Caco-2 (cell line): ENCODE measurements at regions not wholly inside any gene's neighbourhood (a gene's known extent, or its start where the extent isn't known, plus 50 kb on each side); places are given as distances from the start of the nearest gene placed in this dataset.
A peak's percentile ranks its signal among the peaks of the same experiment; 100 is the strongest.

ENCODE experiments used
- BruUV-seq: library from RNA; stranded (reverse); fragments of 400-500 nt; replicated peaks from 2 replicates; lab custom pipeline; 2021; lab: Mats Ljungman, UMichigan
- CTCF ChIA-PET: fragments of 300-600 bp; sonication (Branson Sonifier 250); formaldehyde crosslinking; loops from one replicate; lab custom pipeline; 2022; ENCODE audit warnings: antibody characterized with exemption; lab: Charles Lee
- POLR2A ChIA-PET: fragments of 300-600 bp; sonication (Branson Sonifier 250); formaldehyde crosslinking; loops from one replicate; lab custom pipeline; 2022; ENCODE audit warnings: antibody characterized with exemption; lab: Charles Lee
- DNase-seq, 2 experiments: peaks; one replicate each; pipeline versions ENCODE4 v3.0.0 to v3.0.0-alpha.2; 2020 to 2022
- H3K27me3 ChIP-seq: replicated peaks from 2 replicates; pipeline ENCODE4 v1.6.0; 2011; ENCODE audit warnings: low read length; ENCODE audit not compliant: control insufficient read depth, insufficient read depth
- H3K36me3 ChIP-seq: 2 replicates; pipeline ENCODE4 v1.5.1; 2011; ENCODE audit warnings: low read length; ENCODE audit not compliant: control insufficient read depth, insufficient read depth
- H3K4me1 ChIP-seq: fragments of 250-450 bp; sonication (Bioruptor Pico); 2 replicates; pipeline ENCODE4 v1.5.1; 2020; ENCODE audit warnings: mild to moderate bottlenecking
- H3K4me3 ChIP-seq: 2 replicates; pipeline ENCODE4 v1.5.1; 2011; ENCODE audit warnings: low read depth, mild to moderate bottlenecking, control low read depth, low read length
- H3K9me3 ChIP-seq: fragments of 250-450 bp; sonication (Bioruptor Pico); 2 replicates; pipeline ENCODE4 v1.5.1; 2020; ENCODE audit warnings: mild to moderate bottlenecking, moderate library complexity
- H3K27ac Mint-ChIP-seq: one replicate; pipeline ENCODE4 v1.8.0; 2022; ENCODE audit warnings: mixed read lengths; ENCODE audit not compliant: unreplicated experiment
- H3K27me3 Mint-ChIP-seq: one replicate; pipeline ENCODE4 v1.8.0; 2022; ENCODE audit warnings: mixed read lengths; ENCODE audit not compliant: insufficient read depth, unreplicated experiment
- H3K36me3 Mint-ChIP-seq: one replicate; pipeline ENCODE4 v1.8.0; 2022; ENCODE audit warnings: mild to moderate bottlenecking, mixed read lengths; ENCODE audit not compliant: insufficient read depth, unreplicated experiment
- H3K4me1 Mint-ChIP-seq: one replicate; pipeline ENCODE4 v1.8.0; 2022; ENCODE audit warnings: low read depth, mixed read lengths; ENCODE audit not compliant: unreplicated experiment
- H3K4me3 Mint-ChIP-seq: one replicate; pipeline ENCODE4 v1.8.0; 2022; ENCODE audit warnings: mild to moderate bottlenecking, moderate library complexity, mixed read lengths; ENCODE audit not compliant: unreplicated experiment
- H3K9me3 Mint-ChIP-seq: one replicate; pipeline ENCODE4 v1.8.0; 2022; ENCODE audit warnings: mixed read lengths; ENCODE audit not compliant: unreplicated experiment
- intact Hi-C: fragments of 100-400 bp; cut with micrococcal nuclease; formaldehyde crosslinking; loops from one replicate; pipeline ENCODE4 v1.10.0; 2022; ENCODE audit not compliant: unreplicated experiment
- TF ChIP-seq, protein P1 (sequence below), 2 experiments: fragments of 200-600 bp in 1 of 2; IDR thresholded peaks; 1 replicate in 1 of 2; 2 replicates in 1 of 2; pipeline versions ENCODE4 v1.5.1 to v1.8.0; 2011 to 2022; ENCODE audit warnings: antibody characterized with exemption in 1 of 2, control low read depth in 1 of 2, inconsistent platforms in 1 of 2, low read depth in 1 of 2, low read length in 1 of 2, mild to moderate bottlenecking in 1 of 2, moderate library complexity in 1 of 2; ENCODE audit not compliant: insufficient read depth in 1 of 2, severe bottlenecking in 1 of 2, unreplicated experiment in 1 of 2

- intact Hi-C loops, result loop anchor here (1.0 kb wide), 2 partner anchors 83 to 265 kb away; no protein-coding TSS in a partner anchor
- no peaks in the 10 kb centered on the region for H3K36me3 Mint-ChIP-seq
- Histone ChIP-seq H3K4me1 (no peaks in the 10 kb centered on the region), H3K36me3 (no peaks in the 10 kb centered on the region), H3K27me3 (no peaks in the 10 kb centered on the region), H3K4me3 (no peak overlapping the region), H3K9me3 (no peaks in the 10 kb centered on the region)
- no peaks in the 10 kb centered on the region for H3K4me1 Mint-ChIP-seq
- H3K27me3 Mint-ChIP-seq, result no peaks in the 10 kb centered on the region
- peaks cover 9% of the 10 kb centered on the region for H3K9me3 Mint-ChIP-seq
- no peak overlapping the region for H3K4me3 Mint-ChIP-seq
- TF ChIP-seq, protein P1, sequence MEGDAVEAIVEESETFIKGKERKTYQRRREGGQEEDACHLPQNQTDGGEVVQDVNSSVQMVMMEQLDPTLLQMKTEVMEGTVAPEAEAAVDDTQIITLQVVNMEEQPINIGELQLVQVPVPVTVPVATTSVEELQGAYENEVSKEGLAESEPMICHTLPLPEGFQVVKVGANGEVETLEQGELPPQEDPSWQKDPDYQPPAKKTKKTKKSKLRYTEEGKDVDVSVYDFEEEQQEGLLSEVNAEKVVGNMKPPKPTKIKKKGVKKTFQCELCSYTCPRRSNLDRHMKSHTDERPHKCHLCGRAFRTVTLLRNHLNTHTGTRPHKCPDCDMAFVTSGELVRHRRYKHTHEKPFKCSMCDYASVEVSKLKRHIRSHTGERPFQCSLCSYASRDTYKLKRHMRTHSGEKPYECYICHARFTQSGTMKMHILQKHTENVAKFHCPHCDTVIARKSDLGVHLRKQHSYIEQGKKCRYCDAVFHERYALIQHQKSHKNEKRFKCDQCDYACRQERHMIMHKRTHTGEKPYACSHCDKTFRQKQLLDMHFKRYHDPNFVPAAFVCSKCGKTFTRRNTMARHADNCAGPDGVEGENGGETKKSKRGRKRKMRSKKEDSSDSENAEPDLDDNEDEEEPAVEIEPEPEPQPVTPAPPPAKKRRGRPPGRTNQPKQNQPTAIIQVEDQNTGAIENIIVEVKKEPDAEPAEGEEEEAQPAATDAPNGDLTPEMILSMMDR (IDR thresholded peaks at IDR 0.05; ENCODE audit: insufficient read depth in 1 of 2, low read depth in 1 of 2, low read length in 1 of 2, severe bottlenecking in 1 of 2, unreplicated experiment in 1 of 2), result peak; percentile 16 to 47
- ChIA-PET POLR2A (no interaction called here), CTCF (interaction anchor here (0.6 kb wide), 1 partner anchor 86 kb away, joined by 6 read pairs; no protein-coding TSS in a partner anchor)
- peak in 1 of 2 experiments; percentile 34 for DNase-seq
- H3K27ac Mint-ChIP-seq, result no peak overlapping the region
- BruUV-seq, result no TSS peak
These were observed 503.6 kb upstream of the NAALADL2 start for GRCh38 chr3:174355505-174355904.

DNA sequence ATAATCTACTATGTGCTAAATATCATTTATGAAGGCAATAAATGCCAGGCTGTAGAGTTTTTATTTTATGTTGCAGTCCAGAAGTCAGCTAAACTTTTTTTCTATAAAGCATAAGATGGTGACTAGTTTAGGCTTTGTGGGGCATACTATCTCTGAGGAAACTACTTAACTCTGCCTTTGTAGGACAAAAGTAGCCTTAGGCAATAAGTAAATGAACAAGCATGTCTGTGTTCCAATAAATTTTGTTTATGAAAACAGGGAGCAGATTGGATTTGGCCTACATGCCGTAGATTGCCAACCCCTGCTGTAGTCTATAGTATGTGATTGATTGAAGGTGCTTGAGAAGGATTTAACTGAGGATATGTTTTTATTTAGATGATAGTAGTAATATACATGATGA is 502.5 kb upstream of the NAALADL2 start:
- no peak for DNase-seq
- Mint-ChIP-seq H3K4me3 (no peak overlapping the region), H3K36me3 (no peaks in the 10 kb centered on the region), H3K4me1 (no peaks in the 10 kb centered on the region), H3K27ac (no peak overlapping the region), H3K9me3 (no peaks in the 10 kb centered on the region), H3K27me3 (no peaks in the 10 kb centered on the region)
- CTCF ChIA-PET, result no interaction called here
- no peaks in the 10 kb centered on the region for H3K9me3 ChIP-seq
- intact Hi-C loops, result no loop called here
- no peak overlapping the region for H3K4me3 ChIP-seq
- POLR2A ChIA-PET, result no interaction called here
- no peaks in the 10 kb centered on the region for H3K36me3 ChIP-seq
- BruUV-seq, result no TSS peak
- H3K4me1 ChIP-seq, result no peaks in the 10 kb centered on the region
- TF ChIP-seq, protein P1 (IDR thresholded peaks at IDR 0.05; ENCODE audit: insufficient read depth in 1 of 2, low read depth in 1 of 2, low read length in 1 of 2, severe bottlenecking in 1 of 2, unreplicated experiment in 1 of 2), result no peak
- H3K27me3 ChIP-seq, result no peaks in the 10 kb centered on the region

DNA sequence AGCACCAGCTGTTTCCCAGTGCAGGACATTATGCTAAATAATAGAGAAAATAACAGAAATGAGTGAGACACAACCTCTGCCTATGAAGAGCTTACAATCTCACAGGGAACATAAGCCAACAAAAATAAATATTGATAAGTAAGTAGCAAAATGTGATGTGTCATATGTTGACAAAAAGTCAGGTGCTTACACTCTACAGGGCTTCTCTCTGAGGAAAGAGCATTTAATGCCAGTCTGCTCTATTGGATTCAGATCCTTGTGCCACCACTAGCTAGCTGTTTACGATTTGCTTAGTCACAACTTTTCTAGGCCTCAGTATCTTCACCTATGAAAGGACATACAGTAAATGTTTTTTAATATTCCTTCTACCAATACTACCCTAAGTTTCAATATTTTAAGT is 500.9 kb upstream of the NAALADL2 start:
- H3K27ac Mint-ChIP-seq, result no peak overlapping the region
- BruUV-seq, result no TSS peak
- no peaks in the 10 kb centered on the region for H3K36me3 Mint-ChIP-seq
- no peak overlapping the region for H3K4me3 ChIP-seq
- ChIA-PET POLR2A (no interaction called here), CTCF (no interaction called here)
- no peaks in the 10 kb centered on the region for H3K27me3 Mint-ChIP-seq
- no peaks in the 10 kb centered on the region for H3K4me1 ChIP-seq
- TF ChIP-seq, protein P1 (IDR thresholded peaks at IDR 0.05; ENCODE audit: insufficient read depth in 1 of 2, low read depth in 1 of 2, low read length in 1 of 2, severe bottlenecking in 1 of 2, unreplicated experiment in 1 of 2), result no peak
- H3K27me3 ChIP-seq, result no peaks in the 10 kb centered on the region
- H3K9me3 ChIP-seq, result no peaks in the 10 kb centered on the region
- no peaks in the 10 kb centered on the region for H3K9me3 Mint-ChIP-seq
- intact Hi-C loops, result no loop called here
- no peak overlapping the region for H3K4me3 Mint-ChIP-seq
- no peaks in the 10 kb centered on the region for H3K36me3 ChIP-seq
- DNase-seq, result no peak
- peaks cover 8% of the 10 kb centered on the region for H3K4me1 Mint-ChIP-seq
